ENCODE measurements at regions not wholly inside any gene's neighbourhood (a gene's known extent, or its start where the extent isn't known, plus 50 kb on each side); places are given as distances from the start of the nearest gene placed in this dataset.

DNA sequence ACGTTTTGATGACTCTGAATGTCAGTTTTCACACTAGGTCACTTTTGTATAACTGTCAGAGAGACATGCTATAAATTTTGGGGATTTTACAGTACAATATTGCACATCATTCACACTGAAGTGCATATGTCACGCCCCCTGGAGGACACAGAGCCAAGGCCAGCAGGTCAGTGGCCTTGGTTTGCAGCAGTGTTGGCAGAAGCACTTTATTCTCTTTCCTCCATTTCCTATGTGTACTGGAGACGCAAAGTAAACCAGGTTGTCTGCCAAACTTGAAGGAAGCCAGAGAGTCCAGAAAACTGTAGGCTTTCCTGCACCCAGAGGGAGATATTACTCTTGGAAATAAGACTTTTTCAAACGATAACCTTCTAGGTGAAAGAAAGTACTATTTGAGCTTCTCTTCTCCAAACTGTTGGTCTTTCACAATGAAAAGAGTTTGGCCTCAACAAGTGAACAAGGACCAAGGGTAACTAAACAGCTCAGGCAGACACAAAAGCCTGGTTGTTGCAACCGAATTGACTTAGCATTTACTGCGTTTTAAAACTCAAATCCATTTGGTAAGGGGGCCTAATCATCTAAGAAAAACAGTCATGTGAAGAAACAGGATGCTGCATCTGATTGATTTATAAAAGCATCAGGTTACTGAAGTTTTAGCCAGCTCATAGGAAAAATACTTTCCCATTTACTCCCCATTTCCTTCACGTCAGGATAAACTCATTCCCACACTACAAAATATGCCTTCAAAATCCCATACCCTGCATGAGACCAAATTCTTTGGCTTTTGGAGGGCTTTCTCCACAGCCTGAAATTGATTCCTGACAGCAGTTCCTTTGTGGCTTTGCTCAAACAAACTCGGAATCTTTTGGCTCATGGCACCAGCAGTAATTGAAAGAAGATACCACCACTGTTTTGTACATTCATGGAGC is 83.0 kb upstream of the SEC61G start:
- TF ChIP-seq, protein P1, sequence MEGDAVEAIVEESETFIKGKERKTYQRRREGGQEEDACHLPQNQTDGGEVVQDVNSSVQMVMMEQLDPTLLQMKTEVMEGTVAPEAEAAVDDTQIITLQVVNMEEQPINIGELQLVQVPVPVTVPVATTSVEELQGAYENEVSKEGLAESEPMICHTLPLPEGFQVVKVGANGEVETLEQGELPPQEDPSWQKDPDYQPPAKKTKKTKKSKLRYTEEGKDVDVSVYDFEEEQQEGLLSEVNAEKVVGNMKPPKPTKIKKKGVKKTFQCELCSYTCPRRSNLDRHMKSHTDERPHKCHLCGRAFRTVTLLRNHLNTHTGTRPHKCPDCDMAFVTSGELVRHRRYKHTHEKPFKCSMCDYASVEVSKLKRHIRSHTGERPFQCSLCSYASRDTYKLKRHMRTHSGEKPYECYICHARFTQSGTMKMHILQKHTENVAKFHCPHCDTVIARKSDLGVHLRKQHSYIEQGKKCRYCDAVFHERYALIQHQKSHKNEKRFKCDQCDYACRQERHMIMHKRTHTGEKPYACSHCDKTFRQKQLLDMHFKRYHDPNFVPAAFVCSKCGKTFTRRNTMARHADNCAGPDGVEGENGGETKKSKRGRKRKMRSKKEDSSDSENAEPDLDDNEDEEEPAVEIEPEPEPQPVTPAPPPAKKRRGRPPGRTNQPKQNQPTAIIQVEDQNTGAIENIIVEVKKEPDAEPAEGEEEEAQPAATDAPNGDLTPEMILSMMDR (IDR thresholded peaks at IDR 0.05; ENCODE audit: low read depth, low read length) = peak; percentile 77
- no peak for TF ChIP-seq EZH2phosphoT487 (IDR thresholded peaks at IDR 0.05; ENCODE audit: low read depth)
